Thyroid gland (tissue), 4 donors: ENCODE measurements at regions not wholly inside any gene's neighbourhood (a gene's known extent, or its start where the extent isn't known, plus 50 kb on each side); places are given as distances from the start of the nearest gene placed in this dataset.

Source experiments
- DNase-seq, 2 donors: peaks; one replicate each; pipeline ENCODE4 v3.0.0-alpha.2; 2019
- H3K27ac ChIP-seq, 3 donors: fragments of 200-600 bp; sonication (generic); 1 replicate in 2 of 3; 2 replicates in 1 of 3; pipeline ENCODE4 v1.5.1; 2016 to 2019; ENCODE audit warnings: mild to moderate bottlenecking in 1 of 3, moderate library complexity in 1 of 3
- H3K27me3 ChIP-seq: fragments of 200-600 bp; sonication (generic); one replicate; pipeline ENCODE4 v1.5.1; 2019
- H3K36me3 ChIP-seq, 2 donors: fragments of 200-600 bp; sonication (generic); one replicate each; pipeline ENCODE4 v1.5.1; 2016 to 2019
- H3K4me1 ChIP-seq, 2 donors: fragments of 200-600 bp; sonication (generic); one replicate each; pipeline ENCODE4 v1.5.1; 2017 to 2019
- H3K4me3 ChIP-seq, 3 donors: fragments of 200-600 bp; sonication (generic); replicated peaks in 1 of 3; 1 replicate in 2 of 3; 2 replicates in 1 of 3; pipeline ENCODE4 v1.5.1; 2016; ENCODE audit warnings: mild to moderate bottlenecking in 1 of 3
- H3K9me3 ChIP-seq: fragments of 200-600 bp; sonication (generic); one replicate; pipeline ENCODE4 v1.5.1; 2017
- POLR2A ChIP-seq, 2 donors: fragments of 450-650 bp; IDR thresholded peaks; one replicate each; pipeline ENCODE4 v1.6.1; 2017; ENCODE audit warnings: antibody characterized with exemption in 2 of 2, mild to moderate bottlenecking in 2 of 2, moderate library complexity in 1 of 2
- WGBS, 2 donors: methylation state at CpG; one replicate each; pipeline ENCODE4 v1.1.5; 2017; 5-methylcytosine and 5-hydroxymethylcytosine counted together
- intact Hi-C: fragments of 100-400 bp; cut with DNase I; formaldehyde crosslinking; loops from one replicate; pipeline ENCODE4 v1.15.1; 2023
- TF ChIP-seq, protein P1 (sequence below), 6 experiments: fragments of 200-600 bp in 3 of 6; fragments of 450-650 bp in 3 of 6; sonication (generic) in 3 of 6; IDR thresholded peaks; one replicate each; pipeline ENCODE4 v1.5.1; 2016 to 2019; ENCODE audit warnings: antibody characterized with exemption in 6 of 6, mild to moderate bottlenecking in 2 of 6, inconsistent platforms in 1 of 6, moderate library complexity in 1 of 6

DNA sequence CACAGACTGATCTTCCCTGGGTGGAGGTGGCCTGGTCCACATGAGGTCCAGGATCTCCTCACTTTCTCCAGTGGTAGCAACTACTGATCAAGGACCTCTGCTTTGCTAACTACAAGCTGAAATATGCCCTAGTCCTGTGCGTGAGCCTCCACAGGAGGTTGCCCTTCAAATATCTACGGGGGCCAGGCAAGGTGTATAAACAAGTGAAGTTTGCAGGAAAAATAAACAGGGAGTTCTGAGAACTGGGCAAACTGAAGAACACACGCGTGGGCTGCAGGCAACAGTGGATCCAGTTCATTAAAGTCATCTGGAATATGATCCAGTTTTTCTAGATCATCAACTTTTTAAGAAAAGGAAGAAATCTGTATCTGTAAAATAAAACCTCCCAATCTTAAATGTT, 167.5 kb upstream of the NR3C1 start:
- Histone ChIP-seq H3K27ac (no peak overlapping the region), H3K4me1 (no peaks in the 10 kb centered on the region), H3K27me3 (no peaks in the 10 kb centered on the region), H3K4me3 (no peak overlapping the region), H3K9me3 (no peaks in the 10 kb centered on the region), H3K36me3 (no peaks in the 10 kb centered on the region)
- intact Hi-C loops: no loop called here
- no peak for TF ChIP-seq POLR2A (IDR thresholded peaks at IDR 0.05)
- TF ChIP-seq, protein P1, sequence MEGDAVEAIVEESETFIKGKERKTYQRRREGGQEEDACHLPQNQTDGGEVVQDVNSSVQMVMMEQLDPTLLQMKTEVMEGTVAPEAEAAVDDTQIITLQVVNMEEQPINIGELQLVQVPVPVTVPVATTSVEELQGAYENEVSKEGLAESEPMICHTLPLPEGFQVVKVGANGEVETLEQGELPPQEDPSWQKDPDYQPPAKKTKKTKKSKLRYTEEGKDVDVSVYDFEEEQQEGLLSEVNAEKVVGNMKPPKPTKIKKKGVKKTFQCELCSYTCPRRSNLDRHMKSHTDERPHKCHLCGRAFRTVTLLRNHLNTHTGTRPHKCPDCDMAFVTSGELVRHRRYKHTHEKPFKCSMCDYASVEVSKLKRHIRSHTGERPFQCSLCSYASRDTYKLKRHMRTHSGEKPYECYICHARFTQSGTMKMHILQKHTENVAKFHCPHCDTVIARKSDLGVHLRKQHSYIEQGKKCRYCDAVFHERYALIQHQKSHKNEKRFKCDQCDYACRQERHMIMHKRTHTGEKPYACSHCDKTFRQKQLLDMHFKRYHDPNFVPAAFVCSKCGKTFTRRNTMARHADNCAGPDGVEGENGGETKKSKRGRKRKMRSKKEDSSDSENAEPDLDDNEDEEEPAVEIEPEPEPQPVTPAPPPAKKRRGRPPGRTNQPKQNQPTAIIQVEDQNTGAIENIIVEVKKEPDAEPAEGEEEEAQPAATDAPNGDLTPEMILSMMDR (IDR thresholded peaks at IDR 0.05): no peak
- DNase-seq: no peak
- WGBS, 2 donors: 86 to 90% methylated on average over 4 of the region's 4 CpGs

DNA sequence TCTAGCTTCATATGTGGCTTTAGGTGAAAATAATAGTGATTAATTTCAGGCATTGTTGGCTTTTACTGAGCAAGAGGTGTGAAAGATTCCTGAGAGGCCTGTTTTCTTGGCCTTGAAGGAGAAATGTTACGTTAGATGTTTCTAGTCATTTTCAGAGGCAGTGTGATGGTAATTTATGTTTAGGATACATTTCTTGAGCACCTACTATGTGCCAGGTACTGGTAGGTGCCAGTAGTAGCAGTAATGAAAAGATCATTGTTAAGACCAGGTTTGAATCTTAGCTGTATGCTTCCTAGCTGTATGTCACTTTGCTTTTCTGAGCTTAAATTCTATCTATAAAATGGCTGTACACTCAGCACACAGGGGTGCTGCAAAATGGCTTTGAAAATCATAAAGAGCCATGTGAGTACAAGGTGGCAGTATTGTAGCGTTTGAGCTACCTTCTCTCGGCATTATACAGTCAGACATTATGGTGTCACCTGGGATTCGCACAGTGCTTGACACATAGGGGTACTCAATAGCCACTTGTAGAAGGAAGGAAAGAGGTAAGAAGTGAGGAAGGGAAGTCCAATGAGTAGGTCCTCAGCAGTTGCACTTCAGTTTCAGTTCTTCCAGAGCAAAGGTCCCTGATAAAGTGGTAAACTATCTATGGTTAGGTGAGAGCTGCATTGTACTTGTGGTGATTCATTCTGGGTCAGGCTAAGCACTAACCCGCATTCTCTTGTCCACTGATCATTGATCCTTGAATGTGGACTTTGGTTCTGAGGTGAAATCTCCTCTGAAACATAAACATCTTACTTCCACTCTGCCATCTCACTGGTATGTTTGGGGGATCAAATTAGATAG, 166.5 kb upstream of the NR3C1 start:
- WGBS, 2 donors: 96 to 98% methylated on average over 5 of the region's 5 CpGs
- H3K36me3 ChIP-seq: no peaks in the 10 kb centered on the region
- H3K4me1 ChIP-seq: no peaks in the 10 kb centered on the region
- H3K9me3 ChIP-seq: no peaks in the 10 kb centered on the region
- no peaks in the 10 kb centered on the region for H3K27me3 ChIP-seq
- TF ChIP-seq POLR2A (IDR thresholded peaks at IDR 0.05): no peak
- TF ChIP-seq, protein P1 (IDR thresholded peaks at IDR 0.05): no peak
- intact Hi-C loops: no loop called here
- no peak overlapping the region for H3K4me3 ChIP-seq
- no peak overlapping the region for H3K27ac ChIP-seq
- no peak for DNase-seq

DNA sequence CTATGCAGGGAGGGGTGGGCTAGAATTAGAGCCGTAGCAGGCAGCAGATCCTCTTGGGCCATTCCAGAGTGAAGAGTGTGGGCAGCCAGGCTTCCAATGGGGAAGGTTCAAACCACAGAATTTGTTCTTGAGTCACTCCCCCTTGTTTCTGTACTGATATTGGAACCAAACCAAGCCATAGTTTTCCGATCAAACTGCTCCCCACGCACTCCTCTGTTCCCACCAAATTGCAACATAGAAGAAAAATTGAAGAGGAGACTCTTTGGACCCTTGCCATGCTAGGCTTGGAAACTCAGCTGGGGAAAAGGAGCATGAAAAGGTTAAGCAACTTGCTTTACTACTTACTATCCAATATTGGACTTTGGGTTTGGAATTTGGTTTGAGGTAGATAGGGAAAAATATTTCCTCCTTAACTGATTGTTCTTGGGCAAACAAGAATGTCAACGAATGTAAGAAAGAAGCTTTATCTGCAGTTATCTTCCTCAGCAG, 165.8 kb upstream of the NR3C1 start:
- Histone ChIP-seq H3K36me3 (no peaks in the 10 kb centered on the region), H3K4me3 (no peak overlapping the region), H3K4me1 (no peaks in the 10 kb centered on the region), H3K27ac (no peak overlapping the region), H3K9me3 (no peaks in the 10 kb centered on the region), H3K27me3 (no peaks in the 10 kb centered on the region)
- WGBS, 2 donors: 76 to 77% methylated on average over 4 of the region's 4 CpGs
- intact Hi-C loops: no loop called here
- no peak for TF ChIP-seq POLR2A (IDR thresholded peaks at IDR 0.05)
- TF ChIP-seq, protein P1 (IDR thresholded peaks at IDR 0.05): no peak
- no peak for DNase-seq

DNA sequence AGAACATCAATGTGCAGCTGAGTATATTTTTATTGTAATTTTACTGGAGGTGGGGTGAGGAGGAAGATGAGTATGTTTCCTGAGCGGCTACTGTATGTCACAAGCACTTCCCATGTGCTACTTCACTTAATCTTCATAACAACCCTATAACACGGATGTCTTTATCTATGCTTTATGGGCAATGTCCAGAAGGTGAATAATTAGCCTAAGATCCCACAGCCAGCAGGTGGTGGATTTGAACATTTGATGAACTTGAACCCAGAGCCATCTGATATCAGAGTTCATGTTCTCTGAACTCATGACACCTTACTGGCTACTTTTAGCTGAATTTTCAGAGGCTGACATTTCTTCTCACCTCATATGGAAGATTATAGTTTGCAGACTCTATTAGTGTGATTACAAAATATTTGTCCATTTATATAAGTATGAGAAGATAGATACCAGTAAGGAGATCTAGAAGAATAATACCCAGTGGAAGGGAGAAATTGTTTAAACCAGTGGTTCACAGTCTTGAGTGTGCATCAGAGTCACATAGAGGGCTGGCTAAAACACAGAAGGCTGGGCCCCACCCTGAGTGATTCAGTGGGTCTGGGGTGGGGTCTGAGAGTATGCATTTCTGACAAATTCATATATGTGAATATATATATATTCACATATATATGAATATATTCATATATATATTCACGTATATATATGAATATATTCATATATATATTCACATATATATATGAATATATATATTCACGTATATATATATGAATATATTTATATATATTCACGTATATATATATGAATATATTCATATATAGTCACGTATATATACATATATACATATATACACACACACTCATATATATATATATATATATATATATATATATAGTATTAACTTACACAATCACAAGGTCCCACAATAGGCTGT, 164.4 kb upstream of the NR3C1 start:
- Histone ChIP-seq H3K9me3 (no peaks in the 10 kb centered on the region), H3K27me3 (no peaks in the 10 kb centered on the region), H3K36me3 (no peaks in the 10 kb centered on the region), H3K4me3 (no peak overlapping the region), H3K27ac (no peak overlapping the region), H3K4me1 (no peaks in the 10 kb centered on the region)
- no peak for DNase-seq
- intact Hi-C loops: no loop called here
- TF ChIP-seq POLR2A (IDR thresholded peaks at IDR 0.05): no peak
- TF ChIP-seq, protein P1 (IDR thresholded peaks at IDR 0.05): no peak
- WGBS, 2 donors: 89 to 92% methylated on average over 6 of the region's 6 CpGs
